Stomach (tissue), 4 donors: ENCODE measurements at regions not wholly inside any gene's neighbourhood (a gene's known extent, or its start where the extent isn't known, plus 50 kb on each side); places are given as distances from the start of the nearest gene placed in this dataset.

Experiments
- POLR2A ChIP-seq, 4 donors: fragments of 450-650 bp; IDR thresholded peaks; one replicate each; pipeline ENCODE4 v1.6.1; 2016; ENCODE audit warnings: antibody characterized with exemption in 4 of 4, control low read depth in 2 of 4, mild to moderate bottlenecking in 1 of 4, moderate library complexity in 1 of 4
- TF ChIP-seq, protein P1 (sequence below), 7 experiments: fragments of 450-650 bp in 4 of 7; fragments of 200-600 bp in 3 of 7; sonication (generic) in 3 of 7; IDR thresholded peaks; one replicate each; pipeline ENCODE4 v1.5.1; 2016 to 2019; ENCODE audit warnings: antibody characterized with exemption in 7 of 7, control low read depth in 2 of 7, mild to moderate bottlenecking in 1 of 7

DNA sequence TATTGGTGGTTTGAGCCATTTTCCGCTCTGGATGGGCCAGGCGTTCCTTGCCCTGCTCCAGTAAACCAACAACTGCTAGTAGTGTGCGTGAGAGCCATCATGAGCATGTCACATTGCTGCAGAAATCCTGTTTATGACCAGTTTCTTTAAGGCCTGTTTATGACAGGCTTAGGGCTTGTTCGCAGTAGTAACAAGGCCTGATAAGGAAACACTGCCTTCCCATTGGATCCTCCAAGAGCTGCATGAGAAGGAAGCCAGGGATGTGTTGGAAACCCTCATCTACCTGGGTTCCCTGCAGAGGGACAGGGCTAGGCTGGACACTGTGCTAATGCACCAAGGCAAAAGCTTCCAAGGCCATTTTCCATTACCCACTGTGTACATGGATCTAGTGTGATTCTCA is 153.9 kb downstream of the ZNF518B start:
- TF ChIP-seq, protein P1, sequence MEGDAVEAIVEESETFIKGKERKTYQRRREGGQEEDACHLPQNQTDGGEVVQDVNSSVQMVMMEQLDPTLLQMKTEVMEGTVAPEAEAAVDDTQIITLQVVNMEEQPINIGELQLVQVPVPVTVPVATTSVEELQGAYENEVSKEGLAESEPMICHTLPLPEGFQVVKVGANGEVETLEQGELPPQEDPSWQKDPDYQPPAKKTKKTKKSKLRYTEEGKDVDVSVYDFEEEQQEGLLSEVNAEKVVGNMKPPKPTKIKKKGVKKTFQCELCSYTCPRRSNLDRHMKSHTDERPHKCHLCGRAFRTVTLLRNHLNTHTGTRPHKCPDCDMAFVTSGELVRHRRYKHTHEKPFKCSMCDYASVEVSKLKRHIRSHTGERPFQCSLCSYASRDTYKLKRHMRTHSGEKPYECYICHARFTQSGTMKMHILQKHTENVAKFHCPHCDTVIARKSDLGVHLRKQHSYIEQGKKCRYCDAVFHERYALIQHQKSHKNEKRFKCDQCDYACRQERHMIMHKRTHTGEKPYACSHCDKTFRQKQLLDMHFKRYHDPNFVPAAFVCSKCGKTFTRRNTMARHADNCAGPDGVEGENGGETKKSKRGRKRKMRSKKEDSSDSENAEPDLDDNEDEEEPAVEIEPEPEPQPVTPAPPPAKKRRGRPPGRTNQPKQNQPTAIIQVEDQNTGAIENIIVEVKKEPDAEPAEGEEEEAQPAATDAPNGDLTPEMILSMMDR (IDR thresholded peaks at IDR 0.05), result no peak
- no peak for TF ChIP-seq POLR2A (IDR thresholded peaks at IDR 0.05)
